Lower leg skin (tissue), 3 donors: ENCODE measurements at regions not wholly inside any gene's neighbourhood (a gene's known extent, or its start where the extent isn't known, plus 50 kb on each side); places are given as distances from the start of the nearest gene placed in this dataset.

Source experiments
- POLR2A ChIP-seq, 2 donors: fragments of 450-650 bp; IDR thresholded peaks; one replicate each; pipeline ENCODE4 v1.6.1; 2016 to 2017; ENCODE audit warnings: antibody characterized with exemption in 2 of 2, mild to moderate bottlenecking in 1 of 2, moderate library complexity in 1 of 2
- TF ChIP-seq, protein P1 (sequence below), 3 donors: fragments of 450-650 bp; IDR thresholded peaks; one replicate each; pipeline ENCODE4 v1.5.1; 2016; ENCODE audit warnings: antibody characterized with exemption in 3 of 3, mild to moderate bottlenecking in 3 of 3, moderate library complexity in 2 of 3

DNA sequence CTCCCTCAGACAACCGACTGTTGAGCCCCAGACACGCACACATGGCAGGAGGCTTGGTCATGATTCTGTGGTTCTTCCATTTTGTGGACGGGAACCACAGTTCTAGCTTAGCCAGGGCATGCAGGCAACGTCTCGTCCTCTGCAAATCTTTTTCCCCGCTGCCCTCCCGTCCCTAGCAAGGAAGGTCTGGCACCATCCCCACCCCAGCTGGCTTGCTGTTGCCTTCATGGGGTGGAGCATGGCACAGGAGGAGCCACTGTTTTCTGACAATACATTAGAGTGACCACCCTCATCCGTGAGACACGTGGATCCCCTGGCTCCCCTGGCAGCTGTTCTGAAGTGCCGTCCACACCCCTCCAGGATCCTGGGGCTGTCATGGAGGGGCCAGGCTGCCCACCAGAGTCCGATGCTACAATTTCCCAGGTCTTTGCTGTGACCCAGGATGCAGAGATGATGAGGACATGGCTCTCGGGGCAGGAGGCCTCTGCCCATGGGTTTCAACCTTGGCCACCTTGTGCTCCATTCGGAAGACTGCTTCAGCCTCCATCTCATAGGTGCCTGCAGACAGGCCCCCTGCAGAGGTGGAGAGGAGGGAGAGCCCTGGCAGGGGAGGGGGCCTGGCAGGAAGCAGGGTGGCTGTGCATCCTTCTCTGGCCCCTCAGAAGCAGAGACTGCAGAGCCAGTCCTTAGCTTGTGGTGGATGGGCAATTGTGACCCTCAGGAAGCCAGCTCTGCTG lies 233.6 kb downstream of the GLRX3 start:
- TF ChIP-seq, protein P1, sequence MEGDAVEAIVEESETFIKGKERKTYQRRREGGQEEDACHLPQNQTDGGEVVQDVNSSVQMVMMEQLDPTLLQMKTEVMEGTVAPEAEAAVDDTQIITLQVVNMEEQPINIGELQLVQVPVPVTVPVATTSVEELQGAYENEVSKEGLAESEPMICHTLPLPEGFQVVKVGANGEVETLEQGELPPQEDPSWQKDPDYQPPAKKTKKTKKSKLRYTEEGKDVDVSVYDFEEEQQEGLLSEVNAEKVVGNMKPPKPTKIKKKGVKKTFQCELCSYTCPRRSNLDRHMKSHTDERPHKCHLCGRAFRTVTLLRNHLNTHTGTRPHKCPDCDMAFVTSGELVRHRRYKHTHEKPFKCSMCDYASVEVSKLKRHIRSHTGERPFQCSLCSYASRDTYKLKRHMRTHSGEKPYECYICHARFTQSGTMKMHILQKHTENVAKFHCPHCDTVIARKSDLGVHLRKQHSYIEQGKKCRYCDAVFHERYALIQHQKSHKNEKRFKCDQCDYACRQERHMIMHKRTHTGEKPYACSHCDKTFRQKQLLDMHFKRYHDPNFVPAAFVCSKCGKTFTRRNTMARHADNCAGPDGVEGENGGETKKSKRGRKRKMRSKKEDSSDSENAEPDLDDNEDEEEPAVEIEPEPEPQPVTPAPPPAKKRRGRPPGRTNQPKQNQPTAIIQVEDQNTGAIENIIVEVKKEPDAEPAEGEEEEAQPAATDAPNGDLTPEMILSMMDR (IDR thresholded peaks at IDR 0.05) = no peak
- no peak for TF ChIP-seq POLR2A (IDR thresholded peaks at IDR 0.05)
